Colonic mucosa (tissue), 4 donors: ENCODE measurements at regions not wholly inside any gene's neighbourhood (a gene's known extent, or its start where the extent isn't known, plus 50 kb on each side); places are given as distances from the start of the nearest gene placed in this dataset.

ENCODE experiments used
- DNase-seq: peaks from one replicate; pipeline ENCODE4 v3.0.0-alpha.2; 2020
- H3K27ac ChIP-seq: fragments of 200-600 bp; one replicate; pipeline ENCODE4 v1.8.0; 2021
- H3K27me3 ChIP-seq: fragments of 200-600 bp; one replicate; pipeline ENCODE4 v1.8.0; 2021
- H3K36me3 ChIP-seq: fragments of 200-600 bp; one replicate; pipeline ENCODE4 v1.8.0; 2021
- H3K4me1 ChIP-seq: fragments of 200-600 bp; one replicate; pipeline ENCODE4 v1.8.0; 2021; ENCODE audit warnings: mild to moderate bottlenecking
- H3K4me3 ChIP-seq: fragments of 200-600 bp; one replicate; pipeline ENCODE4 v1.8.0; 2021
- H3K9ac ChIP-seq, 2 donors: one replicate each; pipeline ENCODE4 v1.7.0; 2013; ENCODE audit warnings: control low read depth in 2 of 2, low read depth in 2 of 2, low read length in 2 of 2
- H3K9me3 ChIP-seq: fragments of 200-600 bp; one replicate; pipeline ENCODE4 v1.8.0; 2021
- intact Hi-C: fragments of 100-400 bp; cut with DNase I; formaldehyde crosslinking; loops from one replicate; pipeline ENCODE4 v1.14.1; 2022
- TF ChIP-seq, protein P1 (sequence below): fragments of 200-600 bp; IDR thresholded peaks from one replicate; pipeline ENCODE4 v1.8.0; 2022; ENCODE audit warnings: antibody characterized with exemption, mild to moderate bottlenecking
- donor health status: healthy.
- donor health status: DM: no; HTN: no; CAD: no.
- donor health status: DM: no; HTN: no; CAD: no.

GRCh38 chr5:30540150-30540549 is 653.3 kb upstream of the CDH6 start:
- no peak overlapping the region for H3K27ac ChIP-seq
- H3K4me1 ChIP-seq = no peaks in the 10 kb centered on the region
- no peak overlapping the region for H3K4me3 ChIP-seq
- H3K9me3 ChIP-seq = no peaks in the 10 kb centered on the region
- no peak overlapping the region for H3K9ac ChIP-seq
- no peak for DNase-seq
- TF ChIP-seq, protein P1, sequence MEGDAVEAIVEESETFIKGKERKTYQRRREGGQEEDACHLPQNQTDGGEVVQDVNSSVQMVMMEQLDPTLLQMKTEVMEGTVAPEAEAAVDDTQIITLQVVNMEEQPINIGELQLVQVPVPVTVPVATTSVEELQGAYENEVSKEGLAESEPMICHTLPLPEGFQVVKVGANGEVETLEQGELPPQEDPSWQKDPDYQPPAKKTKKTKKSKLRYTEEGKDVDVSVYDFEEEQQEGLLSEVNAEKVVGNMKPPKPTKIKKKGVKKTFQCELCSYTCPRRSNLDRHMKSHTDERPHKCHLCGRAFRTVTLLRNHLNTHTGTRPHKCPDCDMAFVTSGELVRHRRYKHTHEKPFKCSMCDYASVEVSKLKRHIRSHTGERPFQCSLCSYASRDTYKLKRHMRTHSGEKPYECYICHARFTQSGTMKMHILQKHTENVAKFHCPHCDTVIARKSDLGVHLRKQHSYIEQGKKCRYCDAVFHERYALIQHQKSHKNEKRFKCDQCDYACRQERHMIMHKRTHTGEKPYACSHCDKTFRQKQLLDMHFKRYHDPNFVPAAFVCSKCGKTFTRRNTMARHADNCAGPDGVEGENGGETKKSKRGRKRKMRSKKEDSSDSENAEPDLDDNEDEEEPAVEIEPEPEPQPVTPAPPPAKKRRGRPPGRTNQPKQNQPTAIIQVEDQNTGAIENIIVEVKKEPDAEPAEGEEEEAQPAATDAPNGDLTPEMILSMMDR = no peak
- intact Hi-C loops = no loop called here
- H3K27me3 ChIP-seq = no peaks in the 10 kb centered on the region
- no peaks in the 10 kb centered on the region for H3K36me3 ChIP-seq

DNA sequence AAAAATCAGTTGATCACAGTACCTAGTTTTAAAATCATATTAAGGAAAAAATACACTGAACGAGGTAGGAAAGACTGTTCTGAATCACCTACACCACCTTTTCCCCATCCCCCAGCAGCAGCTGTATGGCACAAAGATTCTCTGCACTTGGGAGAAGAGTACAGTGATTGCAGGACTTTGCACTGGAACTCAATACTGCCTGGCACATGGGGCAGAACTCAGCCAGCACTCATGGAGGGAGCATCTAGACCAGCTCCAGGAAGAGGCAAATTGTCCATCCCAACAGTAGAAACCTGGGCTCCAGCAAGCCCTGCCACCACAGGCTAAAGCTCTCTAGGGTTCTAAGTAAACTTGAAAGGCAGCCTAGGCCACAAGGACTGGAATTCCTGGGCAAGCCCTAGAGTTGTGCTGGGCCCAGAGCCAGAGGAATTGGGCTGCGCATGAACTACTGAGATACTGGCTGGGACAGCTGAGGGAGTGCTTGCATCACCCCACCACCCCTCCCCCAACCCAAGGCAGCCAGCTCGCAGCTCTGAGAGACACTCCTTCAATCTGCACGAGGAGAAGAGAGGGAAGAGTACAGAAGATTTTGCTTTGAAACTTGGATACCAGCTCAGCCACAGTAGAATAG is 654.4 kb upstream of the CDH6 start:
- TF ChIP-seq, protein P1 = no peak
- Histone ChIP-seq H3K27me3 (no peaks in the 10 kb centered on the region), H3K9me3 (no peaks in the 10 kb centered on the region), H3K4me1 (no peaks in the 10 kb centered on the region), H3K27ac (no peak overlapping the region), H3K9ac (no peak overlapping the region), H3K4me3 (no peak overlapping the region), H3K36me3 (no peaks in the 10 kb centered on the region)
- intact Hi-C loops = no loop called here
- no peak for DNase-seq

- H3K27me3 ChIP-seq = no peaks in the 10 kb centered on the region
- no peaks in the 10 kb centered on the region for H3K4me1 ChIP-seq
- TF ChIP-seq, protein P1 = no peak
- no peaks in the 10 kb centered on the region for H3K9me3 ChIP-seq
- intact Hi-C loops = no loop called here
- DNase-seq = no peak
- H3K27ac ChIP-seq = no peak overlapping the region
- no peak overlapping the region for H3K4me3 ChIP-seq
- no peak overlapping the region for H3K9ac ChIP-seq
- no peaks in the 10 kb centered on the region for H3K36me3 ChIP-seq
Observed at GRCh38 chr5:30525353-30525752, 668.1 kb upstream of the CDH6 start.

- H3K4me1 ChIP-seq = no peaks in the 10 kb centered on the region
- TF ChIP-seq, protein P1 = no peak
- no peak for DNase-seq
- H3K27me3 ChIP-seq = no peaks in the 10 kb centered on the region
- intact Hi-C loops = no loop called here
- H3K9me3 ChIP-seq = no peaks in the 10 kb centered on the region
- no peak overlapping the region for H3K4me3 ChIP-seq
- H3K9ac ChIP-seq = no peak overlapping the region
- H3K36me3 ChIP-seq = no peaks in the 10 kb centered on the region
- H3K27ac ChIP-seq = no peak overlapping the region
Observed at GRCh38 chr5:30524428-30524827, 669.1 kb upstream of the CDH6 start.

DNA sequence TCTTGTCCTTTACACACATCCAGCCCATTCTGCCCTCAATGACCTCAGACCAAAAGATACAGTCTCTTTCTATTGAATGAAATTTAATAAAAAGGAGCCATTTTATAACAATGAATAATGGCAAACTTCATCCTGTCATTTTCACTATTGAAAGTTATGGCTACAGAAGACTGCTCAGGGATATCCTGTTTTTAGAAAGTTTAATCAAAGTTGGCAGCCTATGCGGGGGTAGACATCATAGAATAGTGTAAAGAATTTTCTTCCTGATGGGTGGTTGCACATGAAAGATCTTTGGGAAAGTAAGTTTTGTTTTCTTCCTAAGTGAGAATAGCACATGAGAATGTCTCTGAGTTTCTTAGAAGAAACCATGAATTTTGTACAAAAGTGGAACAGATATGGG is 670.4 kb upstream of the CDH6 start:
- no peak overlapping the region for H3K9ac ChIP-seq
- H3K27me3 ChIP-seq = no peaks in the 10 kb centered on the region
- H3K27ac ChIP-seq = no peak overlapping the region
- no peak overlapping the region for H3K4me3 ChIP-seq
- DNase-seq = no peak
- no peaks in the 10 kb centered on the region for H3K9me3 ChIP-seq
- TF ChIP-seq, protein P1 = no peak
- no peaks in the 10 kb centered on the region for H3K36me3 ChIP-seq
- H3K4me1 ChIP-seq = no peaks in the 10 kb centered on the region
- intact Hi-C loops = no loop called here
